ENCODE measurements at regions not wholly inside any gene's neighbourhood (a gene's known extent, or its start where the extent isn't known, plus 50 kb on each side); places are given as distances from the start of the nearest gene placed in this dataset.

- TF ChIP-seq HOXC10 (CRISPR knock-in tag; IDR thresholded peaks at IDR 0.05) (no peak), CTCF (tag by site-specific recombination; IDR thresholded peaks at IDR 0.05) (no peak), ZNF350 (tag by site-specific recombination; IDR thresholded peaks at IDR 0.05) (no peak), ZNF324 (tag by site-specific recombination; IDR thresholded peaks at IDR 0.05) (no peak), ZNF146 (tag by site-specific recombination; IDR thresholded peaks at IDR 0.05) (no peak), ZBTB17 (tag by site-specific recombination; IDR thresholded peaks at IDR 0.05) (no peak), ZNF16 (tag by site-specific recombination; IDR thresholded peaks at IDR 0.05; ENCODE audit: low read depth) (no peak), ZNF501 (tag by site-specific recombination; IDR thresholded peaks at IDR 0.05) (no peak)
- TF ChIP-seq, protein P1, sequence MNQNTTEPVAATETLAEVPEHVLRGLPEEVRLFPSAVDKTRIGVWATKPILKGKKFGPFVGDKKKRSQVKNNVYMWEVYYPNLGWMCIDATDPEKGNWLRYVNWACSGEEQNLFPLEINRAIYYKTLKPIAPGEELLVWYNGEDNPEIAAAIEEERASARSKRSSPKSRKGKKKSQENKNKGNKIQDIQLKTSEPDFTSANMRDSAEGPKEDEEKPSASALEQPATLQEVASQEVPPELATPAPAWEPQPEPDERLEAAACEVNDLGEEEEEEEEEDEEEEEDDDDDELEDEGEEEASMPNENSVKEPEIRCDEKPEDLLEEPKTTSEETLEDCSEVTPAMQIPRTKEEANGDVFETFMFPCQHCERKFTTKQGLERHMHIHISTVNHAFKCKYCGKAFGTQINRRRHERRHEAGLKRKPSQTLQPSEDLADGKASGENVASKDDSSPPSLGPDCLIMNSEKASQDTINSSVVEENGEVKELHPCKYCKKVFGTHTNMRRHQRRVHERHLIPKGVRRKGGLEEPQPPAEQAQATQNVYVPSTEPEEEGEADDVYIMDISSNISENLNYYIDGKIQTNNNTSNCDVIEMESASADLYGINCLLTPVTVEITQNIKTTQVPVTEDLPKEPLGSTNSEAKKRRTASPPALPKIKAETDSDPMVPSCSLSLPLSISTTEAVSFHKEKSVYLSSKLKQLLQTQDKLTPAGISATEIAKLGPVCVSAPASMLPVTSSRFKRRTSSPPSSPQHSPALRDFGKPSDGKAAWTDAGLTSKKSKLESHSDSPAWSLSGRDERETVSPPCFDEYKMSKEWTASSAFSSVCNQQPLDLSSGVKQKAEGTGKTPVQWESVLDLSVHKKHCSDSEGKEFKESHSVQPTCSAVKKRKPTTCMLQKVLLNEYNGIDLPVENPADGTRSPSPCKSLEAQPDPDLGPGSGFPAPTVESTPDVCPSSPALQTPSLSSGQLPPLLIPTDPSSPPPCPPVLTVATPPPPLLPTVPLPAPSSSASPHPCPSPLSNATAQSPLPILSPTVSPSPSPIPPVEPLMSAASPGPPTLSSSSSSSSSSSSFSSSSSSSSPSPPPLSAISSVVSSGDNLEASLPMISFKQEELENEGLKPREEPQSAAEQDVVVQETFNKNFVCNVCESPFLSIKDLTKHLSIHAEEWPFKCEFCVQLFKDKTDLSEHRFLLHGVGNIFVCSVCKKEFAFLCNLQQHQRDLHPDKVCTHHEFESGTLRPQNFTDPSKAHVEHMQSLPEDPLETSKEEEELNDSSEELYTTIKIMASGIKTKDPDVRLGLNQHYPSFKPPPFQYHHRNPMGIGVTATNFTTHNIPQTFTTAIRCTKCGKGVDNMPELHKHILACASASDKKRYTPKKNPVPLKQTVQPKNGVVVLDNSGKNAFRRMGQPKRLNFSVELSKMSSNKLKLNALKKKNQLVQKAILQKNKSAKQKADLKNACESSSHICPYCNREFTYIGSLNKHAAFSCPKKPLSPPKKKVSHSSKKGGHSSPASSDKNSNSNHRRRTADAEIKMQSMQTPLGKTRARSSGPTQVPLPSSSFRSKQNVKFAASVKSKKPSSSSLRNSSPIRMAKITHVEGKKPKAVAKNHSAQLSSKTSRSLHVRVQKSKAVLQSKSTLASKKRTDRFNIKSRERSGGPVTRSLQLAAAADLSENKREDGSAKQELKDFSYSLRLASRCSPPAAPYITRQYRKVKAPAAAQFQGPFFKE (tag by site-specific recombination; IDR thresholded peaks at IDR 0.05; ENCODE audit: borderline replicate concordance), result no peak
These were observed 345.3 kb upstream of the POU1F1 start for GRCh38 chr3:87621667-87622066.

Data from HEK293 (cell line).